SK-N-MC (cell line): ENCODE measurements at regions not wholly inside any gene's neighbourhood (a gene's known extent, or its start where the extent isn't known, plus 50 kb on each side); places are given as distances from the start of the nearest gene placed in this dataset.

Source experiments
- EZH2 ChIP-seq: fragments of 200-600 bp; sonication (generic); IDR thresholded peaks from one replicate; pipeline ENCODE4 v1.6.1; 2017; ENCODE audit warnings: antibody characterized with exemption
- FOXP2 ChIP-seq: optimal IDR thresholded peaks from 2 replicates; pipeline ENCODE3; 2011; ENCODE audit warnings: mild to moderate bottlenecking, moderate library complexity; ENCODE audit not compliant: insufficient read depth; ENCODE audit errors: extremely low read length, control extremely low read depth
- POLR2AphosphoS5 ChIP-seq: IDR thresholded peaks from 2 replicates; pipeline ENCODE4 v1.6.1; 2012; ENCODE audit warnings: mild to moderate bottlenecking, low read depth, low read length, borderline replicate concordance

DNA sequence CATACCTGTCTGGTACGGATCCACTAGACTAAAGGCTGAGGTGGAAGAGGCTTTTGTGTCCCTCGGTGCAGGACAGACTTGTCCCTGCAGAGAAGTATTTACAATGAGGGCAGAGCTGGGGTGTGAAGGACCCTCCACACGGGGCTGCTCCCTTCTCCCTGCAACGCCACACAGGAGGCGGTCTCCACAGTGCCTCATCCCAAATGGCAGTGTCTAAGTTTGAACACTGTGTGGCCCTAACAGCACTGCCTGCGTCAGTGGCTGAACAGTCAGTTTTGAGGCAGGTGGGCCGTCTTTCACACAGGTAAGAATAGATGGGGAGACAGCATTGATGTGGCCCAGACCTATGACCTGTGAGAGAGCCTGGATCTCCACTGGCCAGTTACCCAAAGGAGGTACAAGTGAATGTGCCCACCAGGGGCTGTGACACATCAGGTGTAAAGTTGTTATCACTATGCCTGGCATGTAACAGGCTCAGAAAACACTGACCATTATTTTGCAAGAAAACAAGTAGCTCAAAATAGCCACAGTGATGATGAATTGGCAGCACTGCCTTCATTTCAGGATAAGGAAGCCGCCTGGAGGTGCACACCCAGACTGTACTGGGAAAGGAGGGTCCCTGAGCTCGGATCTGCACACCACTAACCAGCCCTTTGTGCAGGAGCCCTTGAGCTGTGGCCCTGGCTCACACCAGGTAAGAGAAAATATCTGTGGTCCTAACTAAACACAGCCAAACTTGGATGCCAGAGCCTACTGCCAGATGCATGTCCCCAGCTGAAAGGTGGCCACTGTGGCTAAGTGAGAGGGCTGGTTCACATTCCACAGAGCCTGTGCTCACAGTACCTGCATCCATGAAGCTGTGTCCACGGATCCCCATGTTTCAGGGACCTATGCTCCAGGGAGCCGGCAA is 246.7 kb downstream of the DLL1 start:
- TF ChIP-seq EZH2 (no peak), POLR2AphosphoS5 (no peak), FOXP2 (no peak)
